ENCODE measurements at regions not wholly inside any gene's neighbourhood (a gene's known extent, or its start where the extent isn't known, plus 50 kb on each side); places are given as distances from the start of the nearest gene placed in this dataset.

DNA sequence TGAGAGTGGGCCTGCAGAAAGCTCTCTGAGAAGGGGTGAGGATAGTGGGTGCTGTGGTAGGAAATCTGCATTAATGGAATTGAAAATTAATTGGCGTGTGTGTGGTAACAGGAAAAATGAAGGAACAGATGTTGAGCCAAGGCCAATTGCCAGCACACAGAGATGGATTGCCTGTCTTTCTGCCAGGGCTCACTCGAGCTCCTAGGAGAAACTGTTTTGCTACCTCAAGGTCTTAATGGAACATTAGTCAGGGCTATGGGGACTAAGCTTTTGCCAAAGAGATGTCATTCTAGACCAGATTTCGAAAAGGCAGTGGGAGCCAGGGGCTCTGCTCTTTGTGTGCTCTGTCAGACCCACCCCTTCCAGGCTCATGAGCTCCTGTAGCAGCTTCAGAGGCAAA lies 124.0 kb upstream of the EFNA5 start:
- Histone ChIP-seq H3K79me2 (ENCODE audit: control insufficient read depth, insufficient read depth, low read length) (no peaks in the 10 kb centered on the region), H4K20me1 (ENCODE audit: control insufficient read depth, insufficient read depth, low read length, poor library complexity, severe bottlenecking) (no peaks in the 10 kb centered on the region), H3K36me3 (replicated peaks in 1 of 2; ENCODE audit: control extremely low read depth in 1 of 2, control insufficient read depth in 1 of 2, extremely low read depth in 1 of 2, insufficient read depth in 2 of 2, low read length in 1 of 2) (no peaks in the 10 kb centered on the region), H3K9ac (ENCODE audit: low read length) (no peak overlapping the region), H3K27ac (ENCODE audit: low read length in 2 of 2) (no peak overlapping the region), H3K9me3 (ENCODE audit: control extremely low read depth in 1 of 3, control insufficient read depth in 2 of 3, insufficient read depth in 1 of 3, low read length in 2 of 3) (peaks cover 0 to 3% (median 0%) of the 10 kb centered on the region in 3 donors), H3K4me2 (replicated peaks; ENCODE audit: low read depth, low read length, poor library complexity, severe bottlenecking) (no peak overlapping the region), H2AFZ (ENCODE audit: insufficient read depth, low read depth, low read length, poor library complexity, severe bottlenecking) (no peak overlapping the region), H3K4me1 (ENCODE audit: control insufficient read depth in 2 of 2, insufficient read depth in 2 of 2, low read length in 2 of 2) (no peaks in the 10 kb centered on the region), H3K27me3 (replicated peaks in 1 of 4; ENCODE audit: control extremely low read depth in 1 of 4, control insufficient read depth in 3 of 4, insufficient read depth in 4 of 4, low read length in 3 of 4) (no peaks in the 10 kb centered on the region), H3K4me3 (ENCODE audit: control extremely low read depth in 1 of 5, extremely low read depth in 1 of 5, insufficient read depth in 1 of 5, low read depth in 2 of 5, low read length in 4 of 5) (no peak overlapping the region)
- ATAC-seq (ENCODE audit: low read depth): no peak
- no peaks in the 10 kb centered on the region for H3K4me1 Mint-ChIP-seq
- ChIA-PET CTCF (no interaction called here), POLR2A (no interaction called here)
- H3K4me3 Mint-ChIP-seq: no peak overlapping the region
- intact Hi-C loops (cut with micrococcal nuclease): no loop called here
- no peak for TF ChIP-seq EZH2 (IDR thresholded peaks at IDR 0.05; ENCODE audit: borderline replicate concordance, insufficient read depth, low read depth, low read length, poor library complexity, severe bottlenecking)
- no peak for TF ChIP-seq CTCF (IDR thresholded peaks at IDR 0.05)
- WGBS (ENCODE audit: insufficient coverage): 91% methylated on average over 3 of the region's 3 CpGs
- H3K27me3 Mint-ChIP-seq: no peaks in the 10 kb centered on the region
- H3K9me3 Mint-ChIP-seq (ENCODE audit: insufficient read depth): no peaks in the 10 kb centered on the region
- no peak overlapping the region for H3K27ac Mint-ChIP-seq
- no peak for DNase-seq

GRCh38 chr5:107792940-107793339 lies 122.2 kb upstream of the EFNA5 start:
- Histone ChIP-seq H3K79me2 (ENCODE audit: control insufficient read depth, insufficient read depth, low read length) (no peaks in the 10 kb centered on the region), H3K4me3 (ENCODE audit: control extremely low read depth in 1 of 5, extremely low read depth in 1 of 5, insufficient read depth in 1 of 5, low read depth in 2 of 5, low read length in 4 of 5) (no peak overlapping the region), H3K4me2 (replicated peaks; ENCODE audit: low read depth, low read length, poor library complexity, severe bottlenecking) (no peak overlapping the region), H3K27ac (ENCODE audit: low read length in 2 of 2) (no peak overlapping the region), H3K9ac (ENCODE audit: low read length) (no peak overlapping the region), H3K4me1 (ENCODE audit: control insufficient read depth in 2 of 2, insufficient read depth in 2 of 2, low read length in 2 of 2) (no peaks in the 10 kb centered on the region), H3K27me3 (replicated peaks in 1 of 4; ENCODE audit: control extremely low read depth in 1 of 4, control insufficient read depth in 3 of 4, insufficient read depth in 4 of 4, low read length in 3 of 4) (no peaks in the 10 kb centered on the region), H4K20me1 (ENCODE audit: control insufficient read depth, insufficient read depth, low read length, poor library complexity, severe bottlenecking) (no peaks in the 10 kb centered on the region), H2AFZ (ENCODE audit: insufficient read depth, low read depth, low read length, poor library complexity, severe bottlenecking) (no peak overlapping the region), H3K9me3 (ENCODE audit: control extremely low read depth in 1 of 3, control insufficient read depth in 2 of 3, insufficient read depth in 1 of 3, low read length in 2 of 3) (peaks cover 0 to 7% (median 0%) of the 10 kb centered on the region in 3 donors), H3K36me3 (replicated peaks in 1 of 2; ENCODE audit: control extremely low read depth in 1 of 2, control insufficient read depth in 1 of 2, extremely low read depth in 1 of 2, insufficient read depth in 2 of 2, low read length in 1 of 2) (no peaks in the 10 kb centered on the region)
- no peak overlapping the region for H3K27ac Mint-ChIP-seq
- H3K4me3 Mint-ChIP-seq: no peak overlapping the region
- ATAC-seq (ENCODE audit: low read depth) (no peak), DNase-seq (no peak)
- H3K9me3 Mint-ChIP-seq (ENCODE audit: insufficient read depth): peaks cover 4% of the 10 kb centered on the region
- no peak for TF ChIP-seq EZH2 (IDR thresholded peaks at IDR 0.05; ENCODE audit: borderline replicate concordance, insufficient read depth, low read depth, low read length, poor library complexity, severe bottlenecking)
- no peak for TF ChIP-seq CTCF (IDR thresholded peaks at IDR 0.05)
- ChIA-PET CTCF (no interaction called here), POLR2A (no interaction called here)
- H3K4me1 Mint-ChIP-seq: no peaks in the 10 kb centered on the region
- intact Hi-C loops (cut with micrococcal nuclease): no loop called here
- H3K27me3 Mint-ChIP-seq: peaks cover 3% of the 10 kb centered on the region
